ENCODE measurements at regions not wholly inside any gene's neighbourhood (a gene's known extent, or its start where the extent isn't known, plus 50 kb on each side); places are given as distances from the start of the nearest gene placed in this dataset.

DNA sequence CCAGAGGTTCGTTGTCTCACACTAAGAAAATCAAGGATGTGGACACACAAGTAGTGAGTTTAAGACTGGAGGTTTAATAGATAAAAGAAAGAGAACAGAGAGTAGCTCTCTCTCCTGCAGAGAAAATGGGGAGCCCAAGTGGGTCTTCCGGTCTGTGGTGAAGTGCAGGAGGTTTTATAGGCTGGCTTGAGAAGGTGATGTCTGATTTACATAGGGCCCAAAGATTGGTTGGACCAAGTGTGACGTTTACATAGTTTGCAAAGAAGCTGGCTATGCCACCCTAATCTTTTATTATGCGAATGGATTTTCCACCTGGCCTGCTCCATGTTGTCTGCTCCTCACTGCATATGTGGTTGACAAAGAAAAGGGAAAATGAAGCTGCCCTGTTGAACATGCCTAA lies 430.4 kb upstream of the TRIB2 start:
- Histone ChIP-seq H3K9me3 (ENCODE audit: low read depth) (no peaks in the 10 kb centered on the region), H3K4me3 (no peak overlapping the region), H3K27me3 (no peaks in the 10 kb centered on the region), H3K36me3 (no peaks in the 10 kb centered on the region), H3K27ac (no peak overlapping the region), H3K4me1 (ENCODE audit: low read depth) (no peaks in the 10 kb centered on the region)
- TF ChIP-seq, protein P1, sequence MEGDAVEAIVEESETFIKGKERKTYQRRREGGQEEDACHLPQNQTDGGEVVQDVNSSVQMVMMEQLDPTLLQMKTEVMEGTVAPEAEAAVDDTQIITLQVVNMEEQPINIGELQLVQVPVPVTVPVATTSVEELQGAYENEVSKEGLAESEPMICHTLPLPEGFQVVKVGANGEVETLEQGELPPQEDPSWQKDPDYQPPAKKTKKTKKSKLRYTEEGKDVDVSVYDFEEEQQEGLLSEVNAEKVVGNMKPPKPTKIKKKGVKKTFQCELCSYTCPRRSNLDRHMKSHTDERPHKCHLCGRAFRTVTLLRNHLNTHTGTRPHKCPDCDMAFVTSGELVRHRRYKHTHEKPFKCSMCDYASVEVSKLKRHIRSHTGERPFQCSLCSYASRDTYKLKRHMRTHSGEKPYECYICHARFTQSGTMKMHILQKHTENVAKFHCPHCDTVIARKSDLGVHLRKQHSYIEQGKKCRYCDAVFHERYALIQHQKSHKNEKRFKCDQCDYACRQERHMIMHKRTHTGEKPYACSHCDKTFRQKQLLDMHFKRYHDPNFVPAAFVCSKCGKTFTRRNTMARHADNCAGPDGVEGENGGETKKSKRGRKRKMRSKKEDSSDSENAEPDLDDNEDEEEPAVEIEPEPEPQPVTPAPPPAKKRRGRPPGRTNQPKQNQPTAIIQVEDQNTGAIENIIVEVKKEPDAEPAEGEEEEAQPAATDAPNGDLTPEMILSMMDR (IDR thresholded peaks at IDR 0.05; ENCODE audit: low read depth, low read length) = no peak
- no peak for DNase-seq (ENCODE audit: low read depth in 1 of 2, low spot score in 1 of 2)

DNA sequence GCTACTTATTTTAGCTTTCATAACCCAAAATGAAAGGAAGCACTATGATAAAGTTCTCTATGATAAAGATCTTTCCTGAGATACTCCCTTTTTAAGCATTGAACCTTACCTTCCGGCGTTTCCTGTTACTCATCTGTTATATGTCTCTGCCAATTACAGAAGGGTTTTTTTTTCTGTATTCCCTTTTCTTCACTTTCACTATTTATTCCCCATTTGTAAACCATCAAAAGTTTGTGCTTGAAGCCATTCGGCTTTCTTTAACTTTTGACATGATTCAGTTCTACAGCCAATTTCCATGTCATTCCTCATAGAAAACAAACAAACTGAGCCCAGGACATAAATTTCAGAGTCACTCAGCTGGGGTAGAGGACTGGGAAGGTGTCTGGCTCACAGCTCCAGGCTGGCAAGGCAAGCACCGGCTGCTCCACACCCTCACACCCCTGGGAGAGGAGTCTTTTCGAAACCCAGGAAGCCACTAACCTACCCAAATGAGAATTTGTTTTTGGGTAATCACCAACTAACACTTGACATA lies 429.4 kb upstream of the TRIB2 start:
- Histone ChIP-seq H3K27ac (no peak overlapping the region), H3K4me3 (no peak overlapping the region), H3K27me3 (no peaks in the 10 kb centered on the region), H3K4me1 (ENCODE audit: low read depth) (no peaks in the 10 kb centered on the region), H3K36me3 (no peaks in the 10 kb centered on the region), H3K9me3 (ENCODE audit: low read depth) (no peaks in the 10 kb centered on the region)
- DNase-seq (ENCODE audit: low read depth in 1 of 2, low spot score in 1 of 2) = peak in 1 of 2 donors; percentile 34
- TF ChIP-seq, protein P1 (IDR thresholded peaks at IDR 0.05; ENCODE audit: low read depth, low read length) = no peak

DNA sequence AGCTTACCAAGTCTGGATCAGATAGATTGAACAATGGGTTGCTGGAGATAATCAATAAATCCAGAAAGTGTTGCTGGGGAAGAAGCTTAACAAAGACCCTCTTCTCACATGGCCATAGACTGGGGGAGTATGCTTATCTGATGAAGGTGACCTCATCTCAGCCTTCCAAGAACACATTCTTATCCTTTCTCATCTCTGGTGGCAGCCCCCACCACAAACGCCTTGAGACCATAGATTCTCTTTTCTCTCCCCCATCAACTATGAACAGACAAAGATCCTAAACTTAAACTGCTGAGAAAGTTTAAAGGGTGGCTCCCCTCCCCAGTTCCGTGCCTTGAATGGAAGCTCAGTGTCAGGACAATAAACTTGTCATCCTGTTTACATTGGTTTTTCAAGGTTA lies 428.7 kb upstream of the TRIB2 start:
- Histone ChIP-seq H3K4me1 (ENCODE audit: low read depth) (no peaks in the 10 kb centered on the region), H3K9me3 (ENCODE audit: low read depth) (no peaks in the 10 kb centered on the region), H3K4me3 (no peak overlapping the region), H3K27ac (no peak overlapping the region), H3K27me3 (no peaks in the 10 kb centered on the region), H3K36me3 (no peaks in the 10 kb centered on the region)
- TF ChIP-seq, protein P1 (IDR thresholded peaks at IDR 0.05; ENCODE audit: low read depth, low read length) = no peak
- no peak for DNase-seq (ENCODE audit: low read depth in 1 of 2, low spot score in 1 of 2)

DNA sequence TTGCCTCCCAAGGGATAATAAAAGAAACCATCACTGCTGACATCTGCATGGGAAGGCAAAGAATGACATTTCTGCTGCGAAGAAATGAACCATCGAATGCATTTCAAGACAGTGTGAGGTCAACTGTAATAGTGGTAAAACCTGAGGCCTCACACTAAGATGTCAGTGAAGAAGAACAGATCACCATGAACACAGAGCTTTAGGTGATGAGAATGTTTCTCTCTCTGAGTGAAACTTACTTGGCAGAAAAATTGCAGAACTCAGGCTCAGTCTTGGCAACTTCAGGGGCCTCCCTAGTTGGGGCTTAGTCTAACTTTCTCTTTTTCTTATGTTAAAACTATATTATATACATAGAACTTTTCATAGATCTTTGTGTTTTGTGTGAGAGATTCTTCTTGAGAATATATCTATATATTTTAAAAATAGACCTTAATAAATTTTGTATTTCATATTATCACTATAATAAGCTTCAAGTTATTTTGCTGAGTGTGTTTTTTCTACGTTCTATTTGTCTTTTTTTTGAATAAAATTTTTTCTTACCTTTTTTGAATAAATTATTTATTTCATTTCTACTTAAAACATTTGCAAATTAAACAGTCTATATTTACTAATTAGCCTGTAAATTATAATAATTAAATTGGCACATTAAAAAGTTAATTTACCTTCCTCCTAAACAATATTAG lies 427.5 kb upstream of the TRIB2 start:
- H3K27ac ChIP-seq = no peak overlapping the region
- TF ChIP-seq, protein P1 (IDR thresholded peaks at IDR 0.05; ENCODE audit: low read depth, low read length) = no peak
- DNase-seq (ENCODE audit: low read depth in 1 of 2, low spot score in 1 of 2) = peak in 1 of 2 donors; percentile 11

DNA sequence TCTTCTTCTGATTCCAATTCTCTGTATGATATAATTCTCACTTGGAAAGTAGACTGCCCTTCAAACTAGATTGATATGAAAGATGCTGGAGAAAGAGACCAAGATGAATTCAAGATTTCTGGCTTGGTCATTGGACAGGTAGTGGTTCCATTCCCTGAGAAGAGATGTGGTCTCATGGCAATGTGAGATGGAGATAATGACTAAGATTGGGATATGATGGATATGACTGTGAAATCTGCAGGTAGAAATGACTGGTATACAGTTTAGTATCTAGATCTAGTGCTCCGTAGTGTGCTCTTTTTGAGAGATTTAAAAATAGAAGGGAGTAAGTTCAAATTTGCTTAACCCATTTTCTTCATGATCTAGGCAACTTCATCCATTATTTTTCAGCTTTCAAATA lies 425.4 kb upstream of the TRIB2 start:
- DNase-seq (ENCODE audit: low read depth in 1 of 2, low spot score in 1 of 2) = no peak
- no peaks in the 10 kb centered on the region for H3K4me1 ChIP-seq (ENCODE audit: low read depth)
- H3K9me3 ChIP-seq (ENCODE audit: low read depth) = no peaks in the 10 kb centered on the region
- no peaks in the 10 kb centered on the region for H3K27me3 ChIP-seq
- no peak overlapping the region for H3K4me3 ChIP-seq
- H3K27ac ChIP-seq = no peak overlapping the region
- H3K36me3 ChIP-seq = no peaks in the 10 kb centered on the region
- TF ChIP-seq, protein P1 (IDR thresholded peaks at IDR 0.05; ENCODE audit: low read depth, low read length) = no peak

More for the DNA sequence above, 427.5 kb upstream of the TRIB2 start:
- H3K27me3 ChIP-seq = no peaks in the 10 kb centered on the region
- H3K36me3 ChIP-seq = no peaks in the 10 kb centered on the region
- no peaks in the 10 kb centered on the region for H3K9me3 ChIP-seq (ENCODE audit: low read depth)
- H3K4me1 ChIP-seq (ENCODE audit: low read depth) = no peaks in the 10 kb centered on the region
- no peak overlapping the region for H3K4me3 ChIP-seq

Measured in cardiac muscle cell (in vitro differentiated cells and primary cell).